AG10803 (cell line): ENCODE measurements at regions not wholly inside any gene's neighbourhood (a gene's known extent, or its start where the extent isn't known, plus 50 kb on each side); places are given as distances from the start of the nearest gene placed in this dataset.

Source experiments
- DNase-seq: peaks from one replicate; pipeline ENCODE4 v3.0.0; 2010; ENCODE audit warnings: low read depth
- H3K4me3 ChIP-seq: 2 replicates; pipeline ENCODE4 v1.5.1; 2011; ENCODE audit warnings: mild to moderate bottlenecking, low read length, control low read depth
- CTCF ChIP-seq: conservative IDR thresholded peaks from 2 replicates; pipeline ENCODE4 v1.5.1; 2011; ENCODE audit warnings: mild to moderate bottlenecking, low read length, control low read depth, inconsistent platforms

- no peak overlapping the region for H3K4me3 ChIP-seq
- TF ChIP-seq CTCF: no peak
- DNase-seq: peak; percentile 2
Observed at GRCh38 chr10:117861329-117861728, 185.4 kb downstream of the RAB11FIP2 start.

- no peak for TF ChIP-seq CTCF
Observed at GRCh38 chr10:117863771-117864170, 183.0 kb downstream of the RAB11FIP2 start.

GRCh38 chr10:117865945-117866344 lies 180.8 kb downstream of the RAB11FIP2 start:
- DNase-seq: no peak
- no peak overlapping the region for H3K4me3 ChIP-seq
- TF ChIP-seq CTCF: no peak

More at GRCh38 chr10:117863771-117864170, 183.0 kb downstream of the RAB11FIP2 start:
- no peak for DNase-seq
- no peak overlapping the region for H3K4me3 ChIP-seq

GRCh38 chr10:117868151-117868550 lies 178.6 kb downstream of the RAB11FIP2 start:
- no peak overlapping the region for H3K4me3 ChIP-seq
- no peak for TF ChIP-seq CTCF
- no peak for DNase-seq

- DNase-seq: no peak
- no peak for TF ChIP-seq CTCF
- H3K4me3 ChIP-seq: no peak overlapping the region
Observed at GRCh38 chr10:117875793-117876192, 170.9 kb downstream of the RAB11FIP2 start.

GRCh38 chr10:117876210-117876609 lies 170.5 kb downstream of the RAB11FIP2 start:
- no peak overlapping the region for H3K4me3 ChIP-seq
- no peak for TF ChIP-seq CTCF
- DNase-seq: no peak

- H3K4me3 ChIP-seq: no peak overlapping the region
- DNase-seq: no peak
- no peak for TF ChIP-seq CTCF
Observed at GRCh38 chr10:117878626-117879025, 168.1 kb downstream of the RAB11FIP2 start.
